Activated naive CD8-positive, alpha-beta T cell treated with anti-CD3 and anti-CD28 coated beads for 36 hours (primary cell): ENCODE measurements at regions not wholly inside any gene's neighbourhood (a gene's known extent, or its start where the extent isn't known, plus 50 kb on each side); places are given as distances from the start of the nearest gene placed in this dataset.
A peak's percentile ranks its signal among the peaks of the same experiment; 100 is the strongest.

ENCODE experiments used
- DNase-seq: peaks from one replicate; pipeline ENCODE4 v3.0.0; 2021
- H3K27ac Mint-ChIP-seq: one replicate; pipeline ENCODE4 v1.8.0; 2022; ENCODE audit warnings: mild to moderate bottlenecking, moderate library complexity, mixed read lengths
- H3K27me3 Mint-ChIP-seq: one replicate; pipeline ENCODE4 v1.8.0; 2022; ENCODE audit warnings: mild to moderate bottlenecking, mixed read lengths
- H3K36me3 Mint-ChIP-seq: one replicate; pipeline ENCODE4 v1.8.0; 2021; ENCODE audit warnings: mild to moderate bottlenecking, mixed read lengths
- H3K4me1 Mint-ChIP-seq: one replicate; pipeline ENCODE4 v1.8.0; 2021; ENCODE audit warnings: mixed read lengths
- H3K4me3 Mint-ChIP-seq: one replicate; pipeline ENCODE4 v1.8.0; 2022; ENCODE audit warnings: mild to moderate bottlenecking, moderate library complexity, mixed read lengths
- H3K9me3 Mint-ChIP-seq: one replicate; pipeline ENCODE4 v1.8.0; 2022; ENCODE audit warnings: mixed read lengths

DNA sequence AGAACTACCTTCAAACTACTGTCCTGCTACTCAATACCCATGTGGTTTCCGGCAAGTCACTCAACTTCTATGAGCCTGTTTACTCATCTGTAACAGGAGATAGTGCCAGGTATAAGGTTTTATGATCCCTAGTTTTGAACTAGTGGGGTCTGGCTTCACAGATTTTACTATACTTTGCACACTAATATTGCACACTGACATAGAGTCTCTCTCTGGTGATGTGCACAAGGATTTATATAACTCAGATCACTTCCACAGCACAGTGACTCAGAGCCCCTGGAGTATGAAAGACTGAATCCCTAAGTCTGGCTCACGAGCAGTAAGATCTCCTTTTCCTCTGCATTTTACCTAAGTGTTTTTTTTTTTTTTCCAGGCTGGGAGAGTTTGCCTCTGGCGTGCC lies 69.7 kb upstream of the SLC38A2 start:
- no peaks in the 10 kb centered on the region for H3K27me3 Mint-ChIP-seq
- no peaks in the 10 kb centered on the region for H3K9me3 Mint-ChIP-seq
- no peak for DNase-seq
- H3K36me3 Mint-ChIP-seq = no peaks in the 10 kb centered on the region
- H3K4me3 Mint-ChIP-seq = no peak overlapping the region
- H3K27ac Mint-ChIP-seq = no peak overlapping the region
- H3K4me1 Mint-ChIP-seq = peaks cover 10% of the 10 kb centered on the region

- H3K36me3 Mint-ChIP-seq = no peaks in the 10 kb centered on the region
- H3K4me1 Mint-ChIP-seq = peaks cover 3% of the 10 kb centered on the region
These were observed 67.4 kb upstream of the SLC38A2 start for GRCh38 chr12:46439793-46440511.

DNA sequence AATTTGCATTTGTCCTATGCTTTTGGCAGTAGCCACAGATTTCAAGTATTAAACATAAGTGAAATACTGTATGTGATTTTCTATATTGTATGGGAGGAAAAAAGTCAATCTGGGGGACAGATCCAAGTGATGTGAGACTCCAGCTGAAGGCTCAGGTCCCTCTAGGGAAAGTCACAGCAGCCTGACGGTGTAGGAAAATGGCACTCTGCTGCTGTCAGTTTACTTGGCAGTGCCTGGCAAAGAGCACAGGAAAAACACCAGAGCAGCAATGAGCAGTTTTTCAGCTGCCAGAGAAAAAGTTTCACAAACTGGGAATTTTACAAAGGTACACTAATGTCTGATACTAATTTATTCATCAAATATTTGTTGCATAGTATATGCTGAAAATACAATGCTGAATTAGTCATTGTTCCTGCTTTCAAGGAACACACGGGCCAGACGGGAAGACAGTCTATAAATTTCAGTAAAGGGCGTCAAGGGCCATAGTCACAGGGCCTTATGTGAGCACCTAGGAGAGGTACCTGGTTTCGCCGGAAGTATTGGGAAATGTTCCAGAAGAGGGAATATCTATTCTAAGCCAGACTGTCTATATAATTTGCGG lies 66.2 kb upstream of the SLC38A2 start:
- H3K9me3 Mint-ChIP-seq = no peaks in the 10 kb centered on the region
- no peak overlapping the region for H3K27ac Mint-ChIP-seq
- no peaks in the 10 kb centered on the region for H3K36me3 Mint-ChIP-seq
- H3K27me3 Mint-ChIP-seq = no peaks in the 10 kb centered on the region
- no peak overlapping the region for H3K4me3 Mint-ChIP-seq
- H3K4me1 Mint-ChIP-seq = peaks cover 5% of the 10 kb centered on the region
- no peak for DNase-seq

More at GRCh38 chr12:46439793-46440511, 67.4 kb upstream of the SLC38A2 start:
- Mint-ChIP-seq H3K27me3 (no peaks in the 10 kb centered on the region), H3K27ac (no peak overlapping the region), H3K4me3 (no peak overlapping the region), H3K9me3 (no peaks in the 10 kb centered on the region)
- no peak for DNase-seq

- no peak overlapping the region for H3K4me3 Mint-ChIP-seq
- no peaks in the 10 kb centered on the region for H3K9me3 Mint-ChIP-seq
- H3K4me1 Mint-ChIP-seq = peaks cover 7% of the 10 kb centered on the region
- no peak for DNase-seq
- no peak overlapping the region for H3K27ac Mint-ChIP-seq
- H3K27me3 Mint-ChIP-seq = no peaks in the 10 kb centered on the region
- H3K36me3 Mint-ChIP-seq = no peaks in the 10 kb centered on the region
These were observed 65.7 kb upstream of the SLC38A2 start for GRCh38 chr12:46438256-46438655.

DNA sequence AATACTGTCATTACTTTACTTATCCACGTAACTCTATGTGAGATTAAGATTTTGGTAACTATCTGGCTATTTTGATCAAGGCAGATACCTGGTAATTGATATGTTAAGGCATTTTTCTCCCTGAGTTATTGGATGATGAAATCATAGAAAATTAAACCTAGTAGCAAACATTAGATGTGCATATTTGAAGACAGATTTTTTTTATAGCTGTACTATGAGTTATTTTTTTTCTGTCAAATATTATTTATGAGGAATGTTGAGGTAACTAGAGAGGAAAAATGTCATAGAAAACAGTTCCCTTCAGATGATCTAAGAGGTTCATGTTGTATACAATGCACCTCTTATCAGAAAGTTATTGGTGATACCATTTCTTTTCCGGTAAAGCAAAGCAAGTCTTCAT lies 64.9 kb upstream of the SLC38A2 start:
- Mint-ChIP-seq H3K9me3 (no peaks in the 10 kb centered on the region), H3K4me1 (peaks cover 6% of the 10 kb centered on the region), H3K27me3 (no peaks in the 10 kb centered on the region), H3K27ac (no peak overlapping the region), H3K36me3 (no peaks in the 10 kb centered on the region), H3K4me3 (no peak overlapping the region)
- no peak for DNase-seq

GRCh38 chr12:46436747-46437146 lies 64.2 kb upstream of the SLC38A2 start:
- H3K36me3 Mint-ChIP-seq = no peaks in the 10 kb centered on the region
- no peaks in the 10 kb centered on the region for H3K27me3 Mint-ChIP-seq
- no peak for DNase-seq
- no peak overlapping the region for H3K27ac Mint-ChIP-seq
- no peaks in the 10 kb centered on the region for H3K9me3 Mint-ChIP-seq
- no peak overlapping the region for H3K4me3 Mint-ChIP-seq
- H3K4me1 Mint-ChIP-seq = peaks cover 9% of the 10 kb centered on the region

- Mint-ChIP-seq H3K4me3 (no peak overlapping the region), H3K36me3 (peaks cover 1% of the 10 kb centered on the region), H3K4me1 (peaks cover 14% of the 10 kb centered on the region), H3K27ac (no peak overlapping the region), H3K27me3 (no peaks in the 10 kb centered on the region), H3K9me3 (no peaks in the 10 kb centered on the region)
- DNase-seq = no peak
These were observed 63.1 kb upstream of the SLC38A2 start for GRCh38 chr12:46435625-46436024.

- DNase-seq = no peak
- peaks cover 1% of the 10 kb centered on the region for H3K36me3 Mint-ChIP-seq
- no peaks in the 10 kb centered on the region for H3K27me3 Mint-ChIP-seq
- H3K9me3 Mint-ChIP-seq = no peaks in the 10 kb centered on the region
- H3K4me3 Mint-ChIP-seq = no peak overlapping the region
- no peak overlapping the region for H3K27ac Mint-ChIP-seq
- H3K4me1 Mint-ChIP-seq = peaks cover 19% of the 10 kb centered on the region
These were observed 62.5 kb upstream of the SLC38A2 start for GRCh38 chr12:46435029-46435428.

DNA sequence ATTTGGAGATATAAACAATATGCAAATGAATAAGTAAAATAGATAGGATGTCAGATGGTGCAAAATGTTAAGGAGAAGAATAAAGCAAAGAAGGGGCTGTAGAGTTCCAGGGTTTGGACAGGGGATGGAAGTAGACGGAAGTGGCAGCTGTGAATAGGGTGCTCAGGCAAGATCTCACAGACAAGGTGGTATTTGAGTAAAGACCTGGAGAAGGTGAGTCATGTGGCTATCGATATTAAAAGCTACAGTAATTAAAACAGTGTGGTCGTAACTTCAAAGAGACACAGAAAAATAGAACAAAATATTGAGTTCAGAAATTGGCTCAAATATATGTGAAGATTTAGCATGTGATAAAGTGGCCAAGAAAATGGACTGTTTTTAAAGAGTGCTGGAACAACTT lies 61.3 kb upstream of the SLC38A2 start:
- H3K27ac Mint-ChIP-seq = no peak overlapping the region
- no peaks in the 10 kb centered on the region for H3K9me3 Mint-ChIP-seq
- no peak for DNase-seq
- H3K4me1 Mint-ChIP-seq = peaks cover 26% of the 10 kb centered on the region
- H3K36me3 Mint-ChIP-seq = peaks cover 1% of the 10 kb centered on the region
- H3K27me3 Mint-ChIP-seq = no peaks in the 10 kb centered on the region
- H3K4me3 Mint-ChIP-seq = no peak overlapping the region

DNA sequence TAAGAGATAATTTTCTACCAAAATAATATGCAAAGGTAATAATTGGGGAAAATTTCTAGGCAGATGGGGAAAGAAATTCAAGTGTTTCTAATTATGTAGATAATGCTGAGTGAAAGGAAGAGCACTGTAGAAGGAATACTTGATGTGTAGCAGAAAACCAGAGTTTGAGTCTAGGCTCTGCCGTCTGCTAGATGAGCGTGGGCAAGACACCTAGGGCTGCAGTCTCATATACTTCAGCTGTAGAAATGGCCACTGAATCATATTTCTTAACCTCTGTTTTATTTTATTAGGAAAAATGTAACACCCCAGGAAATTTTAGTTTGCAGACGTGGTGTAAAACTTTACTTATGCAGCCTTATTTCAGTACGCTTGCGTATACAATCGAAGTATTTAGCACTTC lies 59.8 kb upstream of the SLC38A2 start:
- no peak for DNase-seq
- no peaks in the 10 kb centered on the region for H3K9me3 Mint-ChIP-seq
- H3K36me3 Mint-ChIP-seq = peaks cover 6% of the 10 kb centered on the region
- H3K4me1 Mint-ChIP-seq = peaks cover 26% of the 10 kb centered on the region
- no peaks in the 10 kb centered on the region for H3K27me3 Mint-ChIP-seq
- H3K4me3 Mint-ChIP-seq = no peak overlapping the region
- H3K27ac Mint-ChIP-seq = no peak overlapping the region

DNA sequence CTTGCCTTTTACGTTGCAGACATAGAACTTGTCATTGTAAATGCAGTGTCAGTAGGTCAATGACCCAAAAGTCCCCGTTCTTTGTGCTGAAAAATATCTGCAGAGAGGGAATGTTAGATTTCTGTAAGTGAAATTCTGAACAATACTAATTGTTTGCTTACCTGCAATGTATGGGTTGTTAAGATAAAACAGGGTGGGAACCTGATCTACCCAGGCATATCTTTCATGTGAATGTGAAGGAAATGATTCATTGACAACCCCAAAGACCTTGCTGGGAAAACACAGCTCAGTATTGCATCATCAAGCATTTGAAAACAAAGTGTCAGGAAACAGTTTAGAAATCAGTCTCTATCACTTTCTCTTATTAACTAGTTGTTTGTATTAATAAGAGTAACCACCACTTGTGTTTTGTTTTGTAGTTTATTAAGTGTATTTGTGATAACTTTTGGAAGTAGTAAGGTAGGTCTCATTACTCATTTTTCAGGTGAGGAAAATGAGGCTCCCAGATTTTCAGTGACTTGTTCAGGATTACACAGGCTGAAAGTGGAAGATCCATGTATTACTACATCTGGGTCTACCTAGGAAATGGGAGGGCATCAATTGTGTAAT lies 57.9 kb upstream of the SLC38A2 start:
- H3K9me3 Mint-ChIP-seq = peaks cover 4% of the 10 kb centered on the region
- no peaks in the 10 kb centered on the region for H3K27me3 Mint-ChIP-seq
- peak overlapping the region; percentile 42 for H3K4me3 Mint-ChIP-seq
- peaks cover 15% of the 10 kb centered on the region for H3K36me3 Mint-ChIP-seq
- DNase-seq = no peak
- H3K27ac Mint-ChIP-seq = peak overlapping the region; percentile 91
- peaks cover 26% of the 10 kb centered on the region for H3K4me1 Mint-ChIP-seq
